Spinal cord (tissue), 10 donors: ENCODE measurements at regions not wholly inside any gene's neighbourhood (a gene's known extent, or its start where the extent isn't known, plus 50 kb on each side); places are given as distances from the start of the nearest gene placed in this dataset.

Experiments
- DNase-seq, 6 donors: peaks; one replicate each; pipeline versions ENCODE4 v3.0.0 to v3.0.0-alpha.2; 2013 to 2015; ENCODE audit warnings: low spot score in 6 of 6, low read depth in 4 of 6
- H3K27ac ChIP-seq: one replicate; pipeline ENCODE4 v1.5.1; 2013; ENCODE audit warnings: low read depth, low read length, control low read depth
- H3K27me3 ChIP-seq: one replicate; pipeline ENCODE4 v1.6.1; 2013; ENCODE audit warnings: low read length; ENCODE audit not compliant: control insufficient read depth, insufficient read depth
- H3K36me3 ChIP-seq: one replicate; pipeline ENCODE4 v1.6.1; 2013; ENCODE audit warnings: low read length; ENCODE audit not compliant: control insufficient read depth, insufficient read depth
- H3K4me1 ChIP-seq: one replicate; pipeline ENCODE4 v1.6.1; 2013; ENCODE audit warnings: low read length; ENCODE audit not compliant: control insufficient read depth, insufficient read depth
- H3K4me3 ChIP-seq: one replicate; pipeline ENCODE4 v1.5.1; 2013; ENCODE audit warnings: low read depth, low read length, control low read depth
- H3K9me3 ChIP-seq: one replicate; pipeline ENCODE4 v1.6.1; 2013; ENCODE audit warnings: low read length; ENCODE audit not compliant: control insufficient read depth, insufficient read depth
- WGBS: methylation state at CpG from one replicate; pipeline ENCODE4 v1.1.5; 2013; ENCODE audit warnings: missing lambda C conversion rate; ENCODE audit not compliant: insufficient coverage; 5-methylcytosine and 5-hydroxymethylcytosine counted together
- small RNA-seq: library from RNA; depleted of rRNA; stranded (forward); fragments of <200 nt; gene quantifications from one replicate; pipeline ENCODE3, GENCODE V24; 2014; ENCODE audit warnings: low replicate concordance
- donor health status: healthy.

GRCh38 chr4:81287101-81287500, 72.1 kb upstream of the PRKG2 start:
- Histone ChIP-seq H3K4me3 (no peak overlapping the region), H3K27ac (no peak overlapping the region), H3K9me3 (no peaks in the 10 kb centered on the region), H3K4me1 (no peaks in the 10 kb centered on the region), H3K27me3 (no peaks in the 10 kb centered on the region), H3K36me3 (no peaks in the 10 kb centered on the region)
- no peak for DNase-seq

DNA sequence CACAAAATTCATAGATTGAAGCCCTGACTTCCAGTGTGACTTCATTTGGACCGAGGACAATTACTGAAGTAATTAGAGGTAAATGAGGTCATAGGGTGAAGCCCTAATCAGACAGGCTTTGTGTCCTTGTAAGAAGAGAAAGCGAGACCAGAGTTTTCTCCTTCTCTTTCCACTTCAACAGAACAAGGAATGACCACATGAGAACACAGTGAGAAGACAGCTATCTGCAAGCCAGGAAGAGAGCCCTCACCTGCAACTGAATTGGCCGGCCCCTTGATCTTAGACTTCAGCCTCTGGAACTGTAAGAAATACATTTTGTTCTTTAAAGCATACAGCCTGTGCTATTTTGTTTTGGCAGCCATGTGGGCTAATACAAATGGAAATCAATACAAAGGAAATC, 67.1 kb upstream of the PRKG2 start:
- no peak overlapping the region for H3K4me3 ChIP-seq
- H3K36me3 ChIP-seq, result no peaks in the 10 kb centered on the region
- WGBS, result no CpG with 5 or more reads among the region's 3 CpGs
- no peaks in the 10 kb centered on the region for H3K9me3 ChIP-seq
- no peaks in the 10 kb centered on the region for H3K27me3 ChIP-seq
- DNase-seq, result no peak
- no peak overlapping the region for H3K27ac ChIP-seq
- H3K4me1 ChIP-seq, result no peaks in the 10 kb centered on the region

- H3K36me3 ChIP-seq, result no peaks in the 10 kb centered on the region
- no peaks in the 10 kb centered on the region for H3K27me3 ChIP-seq
- no peak for DNase-seq
- no CpG with 5 or more reads among the region's 1 CpG for WGBS
- H3K9me3 ChIP-seq, result no peaks in the 10 kb centered on the region
- no peak overlapping the region for H3K4me3 ChIP-seq
- no peak overlapping the region for H3K27ac ChIP-seq
- no peaks in the 10 kb centered on the region for H3K4me1 ChIP-seq
Observed at GRCh38 chr4:81274460-81274859, 59.4 kb upstream of the PRKG2 start.

- no peak for DNase-seq
- Histone ChIP-seq H3K36me3 (no peaks in the 10 kb centered on the region), H3K4me3 (no peak overlapping the region), H3K27ac (no peak overlapping the region), H3K27me3 (no peaks in the 10 kb centered on the region), H3K9me3 (no peaks in the 10 kb centered on the region), H3K4me1 (no peaks in the 10 kb centered on the region)
- no CpG with 5 or more reads among the region's 1 CpG for WGBS
Observed at GRCh38 chr4:81272671-81273070, 57.6 kb upstream of the PRKG2 start.

Small RNAs in the stretch of these regions (small RNA-seq; reads per million reads assigned to genes)
- 0.16 reads per million for gene RNU5A-2P
